OCI-LY7 (cell line): ENCODE measurements at regions not wholly inside any gene's neighbourhood (a gene's known extent, or its start where the extent isn't known, plus 50 kb on each side); places are given as distances from the start of the nearest gene placed in this dataset.

ENCODE experiments used
- EZH2phosphoT487 ChIP-seq: fragments of 200-600 bp; sonication (generic); IDR thresholded peaks from 2 replicates; pipeline ENCODE4 v1.6.1; 2018; ENCODE audit warnings: low read depth, borderline replicate concordance, mild to moderate bottlenecking, mixed run types, antibody characterized with exemption, low read length, moderate library complexity, mixed read lengths
- TF ChIP-seq, protein P1 (sequence below): fragments of 200-600 bp; sonication (generic); conservative IDR thresholded peaks from 2 replicates; pipeline ENCODE4 v1.5.1; 2014; ENCODE audit warnings: mild to moderate bottlenecking, antibody characterized with exemption, low read length, moderate library complexity, mixed read lengths

DNA sequence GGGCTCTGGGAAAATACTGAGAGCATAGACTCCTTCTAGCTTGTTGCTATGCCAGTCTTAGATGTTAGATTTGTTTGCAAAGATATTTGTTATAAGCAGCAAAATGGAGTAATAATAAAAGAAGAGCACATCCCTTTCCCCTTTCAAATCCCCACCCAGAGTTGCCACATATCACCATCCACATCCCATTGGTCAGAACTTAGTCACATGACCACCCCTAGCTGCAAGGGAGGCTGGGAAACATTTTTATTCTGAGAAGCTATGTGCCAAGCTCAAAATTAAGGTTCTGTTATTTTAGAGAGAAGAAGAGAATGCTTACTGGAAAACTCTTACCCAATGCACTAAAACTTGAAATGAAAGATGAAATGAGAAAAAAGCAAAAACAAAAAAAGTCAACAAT is 193.9 kb upstream of the MVB12B start:
- TF ChIP-seq EZH2phosphoT487: no peak
- TF ChIP-seq, protein P1, sequence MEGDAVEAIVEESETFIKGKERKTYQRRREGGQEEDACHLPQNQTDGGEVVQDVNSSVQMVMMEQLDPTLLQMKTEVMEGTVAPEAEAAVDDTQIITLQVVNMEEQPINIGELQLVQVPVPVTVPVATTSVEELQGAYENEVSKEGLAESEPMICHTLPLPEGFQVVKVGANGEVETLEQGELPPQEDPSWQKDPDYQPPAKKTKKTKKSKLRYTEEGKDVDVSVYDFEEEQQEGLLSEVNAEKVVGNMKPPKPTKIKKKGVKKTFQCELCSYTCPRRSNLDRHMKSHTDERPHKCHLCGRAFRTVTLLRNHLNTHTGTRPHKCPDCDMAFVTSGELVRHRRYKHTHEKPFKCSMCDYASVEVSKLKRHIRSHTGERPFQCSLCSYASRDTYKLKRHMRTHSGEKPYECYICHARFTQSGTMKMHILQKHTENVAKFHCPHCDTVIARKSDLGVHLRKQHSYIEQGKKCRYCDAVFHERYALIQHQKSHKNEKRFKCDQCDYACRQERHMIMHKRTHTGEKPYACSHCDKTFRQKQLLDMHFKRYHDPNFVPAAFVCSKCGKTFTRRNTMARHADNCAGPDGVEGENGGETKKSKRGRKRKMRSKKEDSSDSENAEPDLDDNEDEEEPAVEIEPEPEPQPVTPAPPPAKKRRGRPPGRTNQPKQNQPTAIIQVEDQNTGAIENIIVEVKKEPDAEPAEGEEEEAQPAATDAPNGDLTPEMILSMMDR: no peak
